H1 (cell line): ENCODE measurements at regions not wholly inside any gene's neighbourhood (a gene's known extent, or its start where the extent isn't known, plus 50 kb on each side); places are given as distances from the start of the nearest gene placed in this dataset.

ENCODE experiments used
- CTCF ChIA-PET: fragments of 300-600 bp; sonication (Branson Sonifier 250); formaldehyde crosslinking; loops from one replicate; lab custom pipeline; 2021; ENCODE audit not compliant: partially characterized antibody; lab: Charles Lee
- POLR2A ChIA-PET: fragments of 300-600 bp; sonication (Branson Sonifier 250); formaldehyde crosslinking; loops from one replicate; lab custom pipeline; 2021; ENCODE audit warnings: inconsistent platforms; ENCODE audit not compliant: partially characterized antibody; lab: Charles Lee
- DNase-seq, 2 experiments: peaks; one replicate each; pipeline versions ENCODE4 v3.0.0 to v3.0.0-alpha.2; 2010 to 2022; ENCODE audit warnings: low spot score in 2 of 2, low read depth in 1 of 2, mixed read lengths in 1 of 2
- FAIRE-seq: peaks from 2 replicates; lab custom pipeline; 2011; peaks lifted over from hg19 to GRCh38; lab: Jason Lieb, UNC
- H2AFZ ChIP-seq: 2 replicates; pipeline ENCODE4 v1.8.1; 2012; ENCODE audit warnings: low read length, inconsistent platforms
- H2AK5ac ChIP-seq: 2 replicates; pipeline ENCODE4 v1.6.1; 2013; ENCODE audit warnings: low read depth, low read length
- H2BK120ac ChIP-seq: replicated peaks from 2 replicates; pipeline ENCODE3; 2013; ENCODE audit warnings: low read depth, low read length, inconsistent platforms
- H2BK12ac ChIP-seq: 2 replicates; pipeline ENCODE4 v1.6.1; 2013; ENCODE audit warnings: low read depth, low read length
- H2BK15ac ChIP-seq: 2 replicates; pipeline ENCODE4 v1.6.1; 2013; ENCODE audit warnings: low read length
- H2BK20ac ChIP-seq: 2 replicates; pipeline ENCODE4 v1.6.1; 2013; ENCODE audit warnings: low read length
- H2BK5ac ChIP-seq: 2 replicates; pipeline ENCODE4 v1.6.1; 2013; ENCODE audit warnings: low read depth, low read length
- H3K14ac ChIP-seq: 2 replicates; pipeline ENCODE4 v1.6.1; 2013; ENCODE audit warnings: inconsistent platforms; ENCODE audit not compliant: insufficient read length
- H3K18ac ChIP-seq: 2 replicates; pipeline ENCODE4 v1.6.1; 2013; ENCODE audit warnings: low read length; ENCODE audit errors: extremely low read depth
- H3K23ac ChIP-seq: 2 replicates; pipeline ENCODE4 v1.6.1; 2013; ENCODE audit warnings: inconsistent platforms; ENCODE audit not compliant: insufficient read length
- H3K23me2 ChIP-seq: 2 replicates; pipeline ENCODE4 v1.6.1; 2013; ENCODE audit warnings: low read depth, low read length
- H3K27ac ChIP-seq: 2 replicates; pipeline ENCODE4 v1.6.1; 2011; ENCODE audit warnings: low read depth, low read length, inconsistent platforms
- H3K27me3 ChIP-seq, 4 experiments: replicated peaks in 1 of 4; 1 replicate in 1 of 4; 2 replicates in 3 of 4; pipeline versions ENCODE4 v1.6.1 to v1.8.1; 2011 to 2013; ENCODE audit warnings: low read length in 3 of 4, mild to moderate bottlenecking in 3 of 4, inconsistent platforms in 2 of 4, mixed read lengths in 2 of 4, moderate library complexity in 1 of 4; ENCODE audit not compliant: control insufficient read depth in 3 of 4, insufficient read depth in 3 of 4; ENCODE audit errors: extremely low read depth in 1 of 4
- H3K36me3 ChIP-seq, 4 experiments: 2 replicates each; pipeline versions ENCODE4 v1.6.1 to v1.8.1; 2011 to 2013; ENCODE audit warnings: mild to moderate bottlenecking in 4 of 4, low read length in 3 of 4, moderate library complexity in 2 of 4, control low read depth in 1 of 4, inconsistent platforms in 1 of 4; ENCODE audit not compliant: insufficient read depth in 4 of 4, control insufficient read depth in 2 of 4
- H3K4ac ChIP-seq: replicated peaks from 2 replicates; pipeline ENCODE3; 2013; ENCODE audit warnings: low read length, low read depth, mixed read lengths, inconsistent platforms; ENCODE audit not compliant: insufficient read length
- H3K4me1 ChIP-seq, 4 experiments: replicated peaks in 1 of 4; 1 replicate in 1 of 4; 2 replicates in 3 of 4; pipeline versions ENCODE4 v1.6.1 to v1.8.1; 2011 to 2013; ENCODE audit warnings: low read length in 3 of 4, inconsistent platforms in 2 of 4, mixed read lengths in 1 of 4; ENCODE audit not compliant: insufficient read depth in 4 of 4, control insufficient read depth in 3 of 4
- H3K4me2 ChIP-seq, 2 experiments: 2 replicates each; pipeline versions ENCODE4 v1.6.1 to v1.8.1; 2011 to 2013; ENCODE audit warnings: low read depth in 2 of 2, low read length in 2 of 2, control low read depth in 1 of 2, inconsistent platforms in 1 of 2, mild to moderate bottlenecking in 1 of 2; ENCODE audit not compliant: insufficient read depth in 1 of 2
- H3K4me3 ChIP-seq, 4 experiments: fragments of 200-600, 300-600 bp in 1 of 4; sonication (generic), shearing (Covaris generic), sonication (Bioruptor Twin) in 1 of 4; 2 replicates each; pipeline versions ENCODE4 v1.5.1 to v1.8.1; 2011 to 2016; ENCODE audit warnings: low read length in 4 of 4, low read depth in 3 of 4, control low read depth in 2 of 4, inconsistent platforms in 2 of 4, mild to moderate bottlenecking in 2 of 4, mixed read lengths in 1 of 4, moderate library complexity in 1 of 4; ENCODE audit not compliant: insufficient read depth in 2 of 4; ENCODE audit errors: extremely low read depth in 1 of 4
- H3K56ac ChIP-seq: replicated peaks from 2 replicates; pipeline ENCODE3; 2013; ENCODE audit warnings: low read depth, mild to moderate bottlenecking, mixed read lengths, low read length, inconsistent platforms; ENCODE audit not compliant: insufficient read length
- H3K79me1 ChIP-seq: 2 replicates; pipeline ENCODE4 v1.6.1; 2013; ENCODE audit warnings: low read depth, low read length, control low read depth
- H3K79me2 ChIP-seq, 2 experiments: 2 replicates each; pipeline versions ENCODE4 v1.6.1 to v1.8.1; 2012 to 2013; ENCODE audit warnings: low read length in 2 of 2, mild to moderate bottlenecking in 2 of 2, inconsistent platforms in 1 of 2; ENCODE audit not compliant: insufficient read depth in 2 of 2, control insufficient read depth in 1 of 2
- H3K9ac ChIP-seq, 4 experiments: replicated peaks in 1 of 4; 1 replicate in 1 of 4; 2 replicates in 3 of 4; pipeline versions ENCODE4 v1.6.1 to v1.8.1; 2011 to 2013; ENCODE audit warnings: low read depth in 3 of 4, low read length in 3 of 4, control low read depth in 2 of 4, mild to moderate bottlenecking in 2 of 4, moderate library complexity in 2 of 4, inconsistent platforms in 1 of 4; ENCODE audit errors: extremely low read depth in 1 of 4
- H3K9me3 ChIP-seq, 2 experiments: 2 replicates each; pipeline versions ENCODE4 v1.6.1 to v1.8.1; 2012 to 2013; ENCODE audit warnings: mild to moderate bottlenecking in 2 of 2, moderate library complexity in 2 of 2, control low read depth in 1 of 2, inconsistent platforms in 1 of 2, low read depth in 1 of 2, low read length in 1 of 2, mixed read lengths in 1 of 2; ENCODE audit not compliant: insufficient read depth in 2 of 2
- H4K20me1 ChIP-seq, 2 experiments: replicated peaks in 1 of 2; 2 replicates each; pipeline versions ENCODE3 to v1.8.1; 2011 to 2013; ENCODE audit warnings: inconsistent platforms in 2 of 2, low read length in 2 of 2, mild to moderate bottlenecking in 1 of 2; ENCODE audit not compliant: insufficient read depth in 2 of 2, control insufficient read depth in 1 of 2
- H4K5ac ChIP-seq: 2 replicates; pipeline ENCODE4 v1.6.1; 2013; ENCODE audit warnings: low read length, low read depth, mixed read lengths, inconsistent platforms; ENCODE audit not compliant: insufficient read length
- H4K8ac ChIP-seq: 2 replicates; pipeline ENCODE4 v1.8.0; 2013; ENCODE audit warnings: mild to moderate bottlenecking, moderate library complexity, low read length, inconsistent platforms; ENCODE audit not compliant: insufficient read depth; ENCODE audit errors: extremely low read depth
- H4K91ac ChIP-seq: replicated peaks from 2 replicates; pipeline ENCODE3; 2013; ENCODE audit warnings: low read length, mixed read lengths, inconsistent platforms; ENCODE audit not compliant: insufficient read length
- CEBPB ChIP-seq: IDR thresholded peaks from 2 replicates; pipeline ENCODE4 v1.6.1; 2012; ENCODE audit warnings: low read depth, low read length
- JUND ChIP-seq: IDR thresholded peaks from 2 replicates; pipeline ENCODE4 v1.6.1; 2011; ENCODE audit warnings: mild to moderate bottlenecking, improper control_type of control experiment, low read length
- WGBS, 2 experiments: shearing (Covaris generic) in 1 of 2; methylation state at CpG; one replicate each; pipeline versions ENCODE4 v1.1.6 to v1.1.7; 2013 to 2015; ENCODE audit warnings: low lambda C conversion rate in 2 of 2, mixed read lengths in 2 of 2, inconsistent platforms in 1 of 2, low coverage in 1 of 2, missing lambda C conversion rate in 1 of 2; ENCODE audit not compliant: insufficient replicate concordance in 2 of 2, insufficient coverage in 1 of 2, insufficient read length in 1 of 2; ENCODE audit errors: extremely low coverage in 1 of 2, missing lambda C conversion rate in 1 of 2; 5-methylcytosine and 5-hydroxymethylcytosine counted together

GRCh38 chr4:97496298-97496873 lies 646.9 kb downstream of the STPG2 start:
- no peak overlapping the region for H3K23ac ChIP-seq
- CTCF ChIA-PET: no interaction called here
- FAIRE-seq: no peak

More at GRCh38 chr4:97496298-97496873, 646.9 kb downstream of the STPG2 start:
- H3K4me1 ChIP-seq: peaks cover 0 to 7% (median 3%) of the 10 kb centered on the region in 4 experiments; a peak in 3 of 7 replicates
- H3K4me3 ChIP-seq: no peak overlapping the region
- no peak overlapping the region for H2AK5ac ChIP-seq
- H3K27ac ChIP-seq: no peak overlapping the region
- no peak overlapping the region for H2BK5ac ChIP-seq
- no peak for DNase-seq
- H3K79me2 ChIP-seq: no peaks in the 10 kb centered on the region
- H3K79me1 ChIP-seq: no peaks in the 10 kb centered on the region
- H3K14ac ChIP-seq: no peak overlapping the region
- H4K91ac ChIP-seq: no peak overlapping the region
- no peak overlapping the region for H2BK12ac ChIP-seq
- H3K36me3 ChIP-seq: no peaks in the 10 kb centered on the region
- TF ChIP-seq JUND: no peak
- peak; percentile 79 for TF ChIP-seq CEBPB
- POLR2A ChIA-PET: no interaction called here
- H2BK15ac ChIP-seq: no peak overlapping the region
- no peak overlapping the region for H4K8ac ChIP-seq
- peak overlapping the region; percentile 61; the same call in 1 of the 2 replicates for H2AFZ ChIP-seq
- no peak overlapping the region for H3K9ac ChIP-seq
- no peak overlapping the region for H3K4me2 ChIP-seq
- no peak overlapping the region for H3K4ac ChIP-seq
- no peaks in the 10 kb centered on the region for H3K23me2 ChIP-seq
- H4K5ac ChIP-seq: no peak overlapping the region
- no peak overlapping the region for H2BK20ac ChIP-seq
- no peak overlapping the region for H2BK120ac ChIP-seq
- no peaks in the 10 kb centered on the region for H3K9me3 ChIP-seq
- 79% methylated on average over 3 of the region's 3 CpGs; no CpG with 5 or more reads in 1 of the 2 experiments for WGBS, 2 experiments
- no peaks in the 10 kb centered on the region for H3K27me3 ChIP-seq
- H4K20me1 ChIP-seq: no peaks in the 10 kb centered on the region
- H3K56ac ChIP-seq: no peak overlapping the region
- H3K18ac ChIP-seq: no peak overlapping the region
